ENCODE measurements at regions not wholly inside any gene's neighbourhood (a gene's known extent, or its start where the extent isn't known, plus 50 kb on each side); places are given as distances from the start of the nearest gene placed in this dataset.

DNA sequence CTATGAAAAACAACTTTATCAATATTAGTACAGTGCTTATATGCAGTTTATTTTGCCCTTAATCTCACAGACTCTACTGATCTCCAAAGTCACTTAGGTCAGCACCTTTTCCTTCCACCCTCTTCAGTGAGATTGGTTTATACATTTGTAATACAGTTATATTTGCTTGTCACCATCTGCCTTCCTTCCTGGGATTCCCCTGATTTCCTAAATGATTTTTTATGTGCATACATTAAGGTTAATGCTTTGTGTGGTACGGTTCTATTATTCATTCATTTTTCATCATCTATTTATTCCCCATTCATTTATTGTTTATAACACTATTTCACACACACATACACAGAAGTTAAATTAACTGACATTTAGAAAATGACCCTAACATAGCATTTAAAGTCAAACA is 419.8 kb upstream of the CDH11 start:
- DNase-seq (ENCODE audit: low spot score) = no peak
- POLR2A ChIA-PET = no interaction called here
- TF ChIP-seq IRF1 (CRISPR knock-in tag; IDR thresholded peaks at IDR 0.05) (no peak), TEAD4 (CRISPR knock-in tag; IDR thresholded peaks at IDR 0.05) (no peak), GABPB1 (CRISPR knock-in tag; IDR thresholded peaks at IDR 0.05) (no peak), CBFB (CRISPR knock-in tag; IDR thresholded peaks at IDR 0.05; ENCODE audit: low read depth) (no peak), GRHL2 (CRISPR knock-in tag; IDR thresholded peaks at IDR 0.05; ENCODE audit: insufficient replicate concordance, severe bottlenecking) (no peak), FOXP4 (CRISPR knock-in tag; IDR thresholded peaks at IDR 0.05) (no peak)
- CTCF ChIA-PET = no interaction called here
- Mint-ChIP-seq H3K27ac (no peak overlapping the region), H3K27me3 (ENCODE audit: low read depth) (no peaks in the 10 kb centered on the region), H3K9me3 (peaks cover 8% of the 10 kb centered on the region), H3K36me3 (no peaks in the 10 kb centered on the region), H3K4me3 (no peak overlapping the region), H3K4me1 (peaks cover 13% of the 10 kb centered on the region)
- no peak for ATAC-seq

GRCh38 chr16:65540901-65541300 is 419.0 kb upstream of the CDH11 start:
- no peak overlapping the region for H3K4me3 Mint-ChIP-seq
- TF ChIP-seq KAT7 (CRISPR knock-in tag; IDR thresholded peaks at IDR 0.05; ENCODE audit: borderline replicate concordance) (no peak), SOX15 (CRISPR knock-in tag; IDR thresholded peaks at IDR 0.05) (no peak), JAZF1 (CRISPR knock-in tag; IDR thresholded peaks at IDR 0.05) (no peak), SP1 (CRISPR knock-in tag; conservative IDR thresholded peaks at IDR 0.05) (no peak), ATF1 (CRISPR knock-in tag; IDR thresholded peaks at IDR 0.05) (no peak), ZNF317 (CRISPR knock-in tag; IDR thresholded peaks at IDR 0.05; ENCODE audit: borderline replicate concordance, low read depth) (no peak), SMAD3 (CRISPR knock-in tag; IDR thresholded peaks at IDR 0.05; ENCODE audit: borderline replicate concordance) (no peak)
- ATAC-seq (no peak), DNase-seq (ENCODE audit: low spot score) (no peak)
- no peaks in the 10 kb centered on the region for H3K36me3 Mint-ChIP-seq
- POLR2A ChIA-PET = no interaction called here
- H3K4me1 Mint-ChIP-seq = peaks cover 6% of the 10 kb centered on the region
- H3K9me3 Mint-ChIP-seq = peaks cover 8% of the 10 kb centered on the region
- no peaks in the 10 kb centered on the region for H3K27me3 Mint-ChIP-seq (ENCODE audit: low read depth)
- no peak overlapping the region for H3K27ac Mint-ChIP-seq
- CTCF ChIA-PET = no interaction called here

GRCh38 chr16:65538976-65539375 is 417.1 kb upstream of the CDH11 start:
- POLR2A ChIA-PET = no interaction called here
- H3K27ac Mint-ChIP-seq = no peak overlapping the region

More at GRCh38 chr16:65538976-65539375, 417.1 kb upstream of the CDH11 start:
- H3K27me3 Mint-ChIP-seq (ENCODE audit: low read depth) = no peaks in the 10 kb centered on the region
- ATAC-seq (no peak), DNase-seq (ENCODE audit: low spot score) (no peak)
- H3K36me3 Mint-ChIP-seq = no peaks in the 10 kb centered on the region
- peaks cover 6% of the 10 kb centered on the region; the same call in 1 of the 2 replicates for H3K4me1 Mint-ChIP-seq
- H3K4me3 Mint-ChIP-seq = no peak overlapping the region
- TF ChIP-seq ATF1 (CRISPR knock-in tag; IDR thresholded peaks at IDR 0.05) (no peak), NFYB (CRISPR knock-in tag; conservative IDR thresholded peaks at IDR 0.05; ENCODE audit: low read depth) (no peak), TP53 (CRISPR knock-in tag; IDR thresholded peaks at IDR 0.05) (no peak), NR1H2 (CRISPR knock-in tag; IDR thresholded peaks at IDR 0.05) (no peak), ZNF219 (CRISPR knock-in tag; IDR thresholded peaks at IDR 0.05; ENCODE audit: borderline replicate concordance) (no peak), GABPB1 (CRISPR knock-in tag; IDR thresholded peaks at IDR 0.05) (no peak), ZNF281 (CRISPR knock-in tag; IDR thresholded peaks at IDR 0.05) (no peak)
- H3K9me3 Mint-ChIP-seq = peaks cover 8% of the 10 kb centered on the region
- CTCF ChIA-PET = interaction anchor here (1.5 kb wide), 1 partner anchor 9 kb away, joined by 4 read pairs; no protein-coding TSS in a partner anchor

All from WTC11 (cell line).